HG03521 (cell line): ENCODE measurements at regions not wholly inside any gene's neighbourhood (a gene's known extent, or its start where the extent isn't known, plus 50 kb on each side); places are given as distances from the start of the nearest gene placed in this dataset.

Experiments
- ATAC-seq: cut with Tn5 transposase; IDR thresholded peaks from one replicate; pipeline ENCODE4 v1.9.1; 2021; ENCODE audit warnings: mild to moderate bottlenecking, moderate library complexity; ENCODE audit not compliant: unreplicated experiment

- no peak for ATAC-seq
These were observed 183.5 kb upstream of the AFDN start for GRCh38 chr6:167643223-167643622.

DNA sequence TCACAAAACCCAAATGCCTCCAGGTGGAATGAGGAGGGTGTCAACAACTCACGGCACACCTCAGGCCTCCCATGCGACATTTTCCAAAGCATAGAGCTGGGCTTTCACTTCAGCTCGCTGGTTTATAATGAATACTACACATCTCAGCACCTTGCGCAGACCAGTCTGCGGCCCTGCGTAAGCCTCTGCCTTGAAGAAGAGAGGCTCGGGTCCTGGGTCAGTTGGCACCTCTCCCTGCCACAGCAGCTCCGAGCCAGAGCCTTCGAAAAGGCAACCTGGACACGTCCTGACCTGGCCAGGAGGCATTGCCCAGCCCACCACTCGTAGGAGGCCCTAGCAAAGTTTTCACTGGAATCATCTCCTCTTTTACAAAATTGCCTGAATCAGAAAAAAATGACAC lies 183.0 kb upstream of the AFDN start:
- no peak for ATAC-seq

GRCh38 chr6:167644412-167645132 lies 182.1 kb upstream of the AFDN start:
- no peak for ATAC-seq

GRCh38 chr6:167645368-167645767 lies 181.3 kb upstream of the AFDN start:
- ATAC-seq: no peak

DNA sequence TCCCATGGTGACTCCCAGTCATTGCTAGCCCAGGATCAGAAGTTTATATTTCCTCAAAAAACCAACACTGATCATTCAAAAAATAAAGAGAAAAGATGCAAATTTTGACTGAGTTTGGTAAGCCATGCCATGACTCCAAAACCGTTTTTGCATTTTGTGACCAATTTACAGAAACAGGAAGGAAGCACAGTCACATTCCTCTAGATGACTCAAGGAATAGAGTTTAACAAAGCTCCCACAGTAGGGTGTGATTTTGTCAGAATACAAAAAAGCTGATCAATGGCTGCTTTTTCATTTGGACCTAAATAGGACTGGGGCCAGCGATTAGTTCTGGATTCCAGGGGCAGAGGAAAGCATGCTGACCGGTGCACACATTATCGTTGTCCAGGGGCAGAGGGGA lies 179.4 kb upstream of the AFDN start:
- ATAC-seq: no peak

DNA sequence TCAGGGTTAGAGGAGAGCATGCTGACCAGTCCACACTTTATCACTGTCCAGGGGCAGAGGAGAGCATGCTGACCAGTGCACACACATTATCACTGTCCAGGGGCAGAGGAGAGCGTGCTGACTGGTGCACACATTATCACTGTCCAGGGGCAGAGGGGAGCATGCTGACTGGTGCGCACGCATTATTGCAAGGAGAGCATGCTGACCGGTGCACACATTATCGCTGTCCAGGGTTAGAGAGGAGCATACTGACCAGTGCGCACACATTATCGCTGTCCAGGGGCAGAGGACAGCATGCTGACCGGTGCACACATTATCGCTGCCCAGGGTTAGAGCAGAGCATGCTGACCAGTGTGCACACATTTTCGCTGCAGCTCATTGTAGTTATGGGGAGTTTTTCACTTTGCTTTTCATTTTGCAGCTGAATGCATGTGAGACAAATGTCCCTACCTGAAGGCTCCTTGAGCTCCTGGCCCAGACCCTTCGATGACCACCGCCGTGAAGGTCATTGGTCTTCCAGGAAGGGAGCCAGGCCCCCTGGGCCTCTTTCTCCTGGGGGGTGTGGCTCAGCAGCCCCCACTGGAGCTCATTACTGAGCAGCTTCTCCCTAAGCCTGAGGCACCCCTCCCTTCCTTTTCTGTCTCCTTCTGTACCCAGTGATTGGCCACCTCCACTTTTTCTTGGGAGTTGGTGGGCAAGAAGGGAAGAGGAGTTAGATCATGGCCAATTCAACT lies 178.8 kb upstream of the AFDN start:
- ATAC-seq: no peak

DNA sequence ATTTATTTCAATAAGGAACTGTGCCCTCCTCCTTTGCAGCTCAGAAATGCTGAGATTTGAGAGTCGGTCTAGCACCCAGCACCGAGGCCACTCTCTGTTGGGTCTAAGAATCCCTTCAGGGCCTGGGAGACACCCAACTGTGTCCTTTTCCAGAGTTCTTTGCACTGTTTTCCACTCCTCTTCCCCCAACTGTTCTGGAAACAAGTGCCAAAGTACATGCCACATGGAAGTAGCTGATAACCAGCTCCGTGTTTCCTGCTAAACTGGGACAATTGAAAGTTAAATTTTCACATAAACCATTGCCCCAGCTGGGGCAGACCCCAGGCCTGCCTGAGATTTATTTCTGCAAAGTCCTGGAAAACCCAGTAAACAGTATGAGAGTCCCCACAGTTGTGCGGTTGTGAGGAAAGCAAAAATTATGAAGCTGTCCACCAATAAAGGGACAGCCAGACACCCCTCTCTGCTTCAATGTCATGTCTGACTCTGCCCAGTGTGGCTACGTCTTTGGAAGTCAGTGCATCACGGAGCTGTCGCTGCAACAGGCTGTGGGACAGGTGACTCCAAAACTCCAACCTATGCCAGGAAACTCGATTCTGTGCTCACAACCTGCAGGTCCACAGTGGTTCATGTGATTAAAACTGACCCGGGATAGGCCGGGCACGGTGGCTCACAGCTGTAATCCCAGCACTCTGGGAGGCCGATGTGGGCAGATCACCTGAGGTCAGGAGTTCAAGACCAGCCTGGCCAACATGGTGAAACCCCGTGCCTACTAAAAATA lies 178.0 kb upstream of the AFDN start:
- ATAC-seq: no peak

DNA sequence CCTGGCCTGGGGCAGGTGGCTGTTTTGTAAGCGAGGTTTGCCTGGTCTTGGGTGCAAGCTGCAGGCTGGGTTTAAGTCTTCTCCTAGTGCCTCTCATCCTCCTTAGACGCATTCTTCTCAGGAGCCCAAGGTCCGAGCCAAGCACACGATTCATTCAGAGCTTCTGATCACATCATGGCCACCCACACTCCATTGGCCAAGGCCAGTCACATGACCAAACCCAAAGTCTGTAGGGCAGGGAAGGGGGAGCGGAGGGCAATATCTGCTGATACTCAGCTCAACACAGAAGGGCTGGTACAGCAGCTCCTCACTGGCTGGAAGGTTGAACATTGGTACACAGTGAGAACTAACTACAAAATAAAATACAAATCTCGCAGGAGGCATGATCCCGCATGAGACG lies 177.2 kb upstream of the AFDN start:
- no peak for ATAC-seq

GRCh38 chr6:167650730-167651317 lies 175.9 kb upstream of the AFDN start:
- ATAC-seq: no peak

GRCh38 chr6:167651318-167652041 lies 175.2 kb upstream of the AFDN start:
- no peak for ATAC-seq

- ATAC-seq: no peak
These were observed 174.5 kb upstream of the AFDN start for GRCh38 chr6:167652042-167652700.

DNA sequence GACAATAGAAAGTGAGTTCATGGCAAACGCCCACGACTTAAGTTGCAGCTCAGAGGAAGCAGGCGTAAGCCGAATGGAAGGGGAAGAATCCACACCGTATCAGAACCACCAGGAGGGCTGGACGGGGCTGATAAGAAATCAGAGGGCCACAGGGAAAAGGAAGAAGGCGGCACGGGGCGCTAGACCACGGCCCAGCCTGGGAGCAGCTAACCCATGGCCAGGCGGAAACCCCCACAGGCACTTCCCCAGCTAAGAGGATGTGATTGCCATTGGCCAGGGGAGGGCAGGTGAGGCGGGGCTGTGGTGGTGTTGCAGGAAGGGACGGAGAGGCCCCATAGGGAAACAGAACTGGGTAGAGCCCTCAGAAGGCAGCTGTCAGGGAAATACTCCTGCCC lies 174.0 kb upstream of the AFDN start:
- no peak for ATAC-seq

GRCh38 chr6:167653561-167653960 lies 173.2 kb upstream of the AFDN start:
- no peak for ATAC-seq

- ATAC-seq: no peak
These were observed 172.3 kb upstream of the AFDN start for GRCh38 chr6:167654389-167654788.

DNA sequence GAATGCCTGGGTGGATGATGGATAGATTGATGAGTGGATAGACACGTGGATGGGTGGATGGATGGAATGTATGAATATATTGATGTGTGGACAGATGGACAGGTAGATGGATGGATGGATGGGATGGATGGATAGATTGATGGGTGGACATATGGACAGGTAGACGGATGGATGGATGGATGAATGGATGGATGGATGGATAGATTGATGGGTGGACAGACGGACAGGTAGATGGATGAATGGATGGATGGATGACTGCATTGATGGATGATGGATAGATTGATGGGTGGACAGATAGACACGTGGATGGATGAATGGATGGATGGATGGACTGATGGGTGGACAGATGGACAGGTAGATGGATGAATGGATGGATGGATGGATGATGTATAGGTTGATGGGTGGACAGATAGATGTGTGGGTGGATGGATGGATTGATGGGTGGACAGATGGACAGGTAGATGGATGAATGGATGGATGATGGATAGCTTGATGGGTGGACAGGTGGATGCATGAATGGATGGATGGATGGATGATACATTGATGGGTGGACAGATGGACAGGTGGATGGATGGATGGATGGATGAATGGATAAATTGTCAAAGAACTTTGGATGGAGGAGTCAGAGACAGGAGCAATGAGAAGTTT lies 171.4 kb upstream of the AFDN start:
- ATAC-seq: no peak

DNA sequence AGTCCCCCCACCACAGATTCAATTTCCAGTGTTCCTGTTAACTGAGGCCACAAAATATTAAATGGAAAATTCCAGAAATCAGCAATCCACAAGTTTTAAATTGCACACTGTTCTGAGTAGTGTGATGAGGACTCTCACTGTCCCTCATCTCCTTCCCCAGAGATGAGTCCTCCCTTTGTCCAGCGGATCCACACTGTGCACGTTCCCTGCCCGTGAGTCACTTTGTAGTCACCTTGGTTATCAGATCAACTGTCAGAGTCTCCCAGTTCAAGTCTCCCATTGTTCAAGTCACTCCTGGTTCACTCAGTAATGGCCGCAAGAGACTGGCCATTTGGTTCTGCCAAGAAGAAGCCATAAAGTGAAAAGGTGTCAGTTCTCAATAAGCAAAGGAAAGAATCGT lies 168.6 kb upstream of the AFDN start:
- ATAC-seq: no peak

DNA sequence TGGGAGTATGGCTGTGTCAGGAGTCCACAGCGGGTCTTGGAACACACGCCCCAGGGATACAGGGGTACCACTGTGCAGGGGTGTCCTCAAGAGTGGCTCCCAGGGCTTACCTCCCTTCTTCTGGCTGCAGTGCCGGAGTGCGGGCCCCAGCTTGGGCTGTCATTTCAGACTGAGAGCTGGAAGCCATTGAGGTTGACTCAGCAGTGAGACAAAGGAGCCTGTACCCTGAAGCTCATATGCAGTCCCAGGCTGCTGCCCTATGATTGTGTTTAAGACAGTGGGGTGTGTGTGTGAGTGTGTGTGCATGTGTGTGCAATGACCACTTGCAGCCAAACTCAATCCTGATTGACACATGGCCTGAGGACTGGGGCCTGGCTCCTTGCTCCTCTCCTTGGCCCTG lies 167.7 kb upstream of the AFDN start:
- no peak for ATAC-seq

- ATAC-seq: no peak
These were observed 166.3 kb upstream of the AFDN start for GRCh38 chr6:167660424-167660823.

GRCh38 chr6:167660944-167661551 lies 165.7 kb upstream of the AFDN start:
- no peak for ATAC-seq
